DND-41 (cell line): ENCODE measurements at regions not wholly inside any gene's neighbourhood (a gene's known extent, or its start where the extent isn't known, plus 50 kb on each side); places are given as distances from the start of the nearest gene placed in this dataset.

ENCODE experiments used
- CTCF ChIP-seq: IDR thresholded peaks from 2 replicates; pipeline ENCODE4 v1.5.1; 2012; ENCODE audit warnings: borderline replicate concordance, low read length, moderate library complexity, mild to moderate bottlenecking; ENCODE audit not compliant: poor library complexity, severe bottlenecking; ENCODE audit errors: extremely low read depth
- EZH2 ChIP-seq: IDR thresholded peaks from 3 replicates; pipeline ENCODE4 v1.6.1; 2012; ENCODE audit warnings: borderline replicate concordance, low read depth, mild to moderate bottlenecking, moderate library complexity, low read length, inconsistent platforms; ENCODE audit not compliant: severe bottlenecking

- TF ChIP-seq EZH2 (no peak), CTCF (no peak)
Observed at GRCh38 chrX:68922013-68922412, 93.2 kb downstream of the EFNB1 start.
